HG03175 (cell line): ENCODE measurements at regions not wholly inside any gene's neighbourhood (a gene's known extent, or its start where the extent isn't known, plus 50 kb on each side); places are given as distances from the start of the nearest gene placed in this dataset.
"Not testable (repeated sequence)": the region's sequence is repeated elsewhere in the genome, so short reads cannot be mapped to it uniquely, and the experiment has no call there.

Experiments
- ATAC-seq: cut with Tn5 transposase; IDR thresholded peaks from one replicate; pipeline ENCODE4 v1.9.1; 2021; ENCODE audit warnings: mild to moderate bottlenecking, moderate library complexity; ENCODE audit not compliant: unreplicated experiment

DNA sequence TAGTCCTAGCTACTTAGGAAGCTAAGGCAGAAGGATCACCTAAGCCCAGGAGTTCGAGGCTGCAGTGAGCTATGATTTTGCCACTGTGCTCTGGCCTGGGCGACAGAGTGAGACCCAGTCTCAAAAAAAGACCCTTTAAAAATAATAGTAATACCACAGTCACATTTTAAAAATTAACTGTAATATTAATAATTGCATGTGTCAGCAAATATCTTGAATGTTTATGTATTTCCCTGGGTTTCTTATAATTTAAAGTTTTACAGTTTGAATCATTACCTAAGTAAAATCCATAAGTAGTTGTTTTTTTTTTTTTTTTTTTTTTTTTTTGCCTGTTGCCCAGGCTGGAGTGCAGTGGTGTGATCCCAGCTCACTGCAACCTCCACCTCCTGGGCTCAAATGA lies 69.2 kb downstream of the LYZL2 start:
- no peak for ATAC-seq

DNA sequence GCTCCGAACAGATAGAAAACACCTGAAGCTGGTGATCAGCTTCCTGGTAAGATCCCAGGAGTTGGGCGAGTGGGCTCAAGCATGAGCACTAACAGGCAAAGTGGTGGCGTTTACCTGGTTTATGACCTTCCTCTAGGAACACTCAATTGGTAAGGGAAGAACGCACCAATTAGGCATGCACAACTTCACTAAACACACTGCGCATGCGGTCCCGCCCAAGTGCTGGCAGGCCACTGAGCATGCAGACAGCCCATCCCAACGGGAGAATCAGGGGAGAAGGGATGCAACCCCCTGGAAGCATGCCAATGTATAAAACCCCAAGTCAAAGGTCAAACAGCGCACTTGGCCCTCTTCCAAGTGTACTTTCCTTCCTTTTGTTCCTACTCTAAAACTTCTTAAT lies 70.4 kb downstream of the LYZL2 start:
- ATAC-seq, result no peak

DNA sequence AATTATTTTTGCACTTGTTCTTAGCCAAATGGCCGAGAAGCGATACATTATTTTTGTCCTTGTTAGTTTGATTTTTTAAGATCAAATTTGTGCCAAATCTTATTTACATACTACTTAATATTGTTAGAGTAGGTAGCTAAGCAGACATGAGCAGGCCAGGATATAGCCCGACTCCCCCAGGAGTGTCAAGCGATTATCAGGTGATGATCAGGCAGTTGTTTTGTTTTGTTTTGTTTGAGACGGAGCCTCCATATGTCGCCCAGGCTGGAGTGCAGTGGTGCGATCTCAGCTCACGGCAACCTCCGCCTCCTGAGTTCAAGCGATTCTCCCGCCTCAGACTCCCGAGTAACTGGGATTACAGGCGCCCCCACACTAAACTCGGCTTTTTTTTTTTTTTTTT lies 71.1 kb downstream of the LYZL2 start:
- ATAC-seq, result no peak

DNA sequence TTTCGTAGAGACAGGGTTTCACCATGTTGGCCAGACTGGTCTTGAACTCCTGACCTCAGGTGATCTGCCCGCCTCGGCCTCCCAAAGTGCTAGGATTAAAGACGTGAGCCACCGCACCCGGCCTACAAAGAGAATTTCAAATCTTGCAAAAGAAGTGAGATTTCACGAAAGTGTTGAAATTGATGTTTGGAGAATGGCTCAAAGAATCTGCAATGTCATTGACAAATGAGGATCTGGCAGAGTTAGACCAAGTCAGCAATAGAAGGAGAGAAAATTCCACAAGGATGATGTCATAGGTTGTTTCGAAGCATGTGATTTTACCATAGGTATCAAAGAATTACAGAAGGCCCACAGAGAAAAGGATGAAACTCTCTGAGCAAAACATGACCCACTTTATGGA lies 71.7 kb downstream of the LYZL2 start:
- ATAC-seq, result no peak

DNA sequence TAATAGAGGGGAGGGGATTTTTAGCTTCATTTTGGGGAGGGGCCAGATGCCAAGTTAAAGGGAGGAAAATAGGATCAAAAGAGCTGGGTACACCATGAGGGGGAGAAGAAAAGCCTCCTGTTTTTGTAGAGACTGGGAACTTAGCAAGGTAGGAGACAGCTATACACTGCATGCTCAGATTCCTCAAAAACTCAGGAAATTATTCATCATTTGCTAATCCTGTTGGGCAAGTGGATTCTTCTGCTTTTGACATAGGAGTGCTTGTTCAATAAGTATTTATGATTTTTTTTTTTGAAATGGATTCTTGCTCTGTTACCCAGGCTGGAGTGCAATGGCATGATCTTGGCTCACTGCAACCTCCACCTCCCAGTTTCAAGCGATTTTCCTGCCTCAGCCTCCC lies 73.4 kb downstream of the LYZL2 start:
- no peak for ATAC-seq

DNA sequence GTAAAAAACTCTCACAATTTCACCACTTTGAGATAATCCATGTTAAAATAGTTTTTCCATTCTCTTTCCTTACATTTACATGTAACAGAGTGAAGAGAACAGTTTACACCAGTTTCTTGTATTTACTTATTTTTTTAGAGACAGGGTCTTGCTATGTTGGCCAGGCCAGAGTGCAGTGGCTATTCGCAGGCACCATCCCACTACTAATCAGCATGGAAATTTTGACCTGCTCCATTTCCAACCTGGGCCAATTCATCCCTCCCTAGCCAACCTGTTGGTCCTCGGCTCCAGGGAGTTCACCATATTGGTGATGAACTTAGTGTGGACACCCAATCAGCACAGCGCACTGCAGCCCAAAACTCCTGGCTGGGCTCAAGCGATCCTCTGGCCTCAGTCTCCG lies 74.1 kb downstream of the LYZL2 start:
- no peak for ATAC-seq

DNA sequence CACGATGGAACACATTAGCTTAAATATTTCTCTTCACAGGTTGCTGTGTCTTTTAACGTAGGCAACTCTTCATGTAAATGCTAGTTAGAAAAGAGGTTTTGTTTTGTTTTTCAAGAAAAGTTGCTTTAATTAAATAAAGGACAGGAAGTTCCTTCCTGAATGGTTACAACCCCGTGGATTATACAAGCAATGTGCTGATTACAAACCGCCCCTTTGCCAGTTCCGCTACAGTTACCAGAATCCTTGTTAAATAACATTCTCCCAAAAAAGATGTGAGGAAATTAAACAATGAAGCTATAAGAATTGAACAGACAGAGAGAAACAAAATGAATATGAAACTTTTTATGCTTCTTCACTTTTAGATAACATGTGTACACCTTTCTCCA lies 75.1 kb downstream of the LYZL2 start:
- ATAC-seq, result no peak

DNA sequence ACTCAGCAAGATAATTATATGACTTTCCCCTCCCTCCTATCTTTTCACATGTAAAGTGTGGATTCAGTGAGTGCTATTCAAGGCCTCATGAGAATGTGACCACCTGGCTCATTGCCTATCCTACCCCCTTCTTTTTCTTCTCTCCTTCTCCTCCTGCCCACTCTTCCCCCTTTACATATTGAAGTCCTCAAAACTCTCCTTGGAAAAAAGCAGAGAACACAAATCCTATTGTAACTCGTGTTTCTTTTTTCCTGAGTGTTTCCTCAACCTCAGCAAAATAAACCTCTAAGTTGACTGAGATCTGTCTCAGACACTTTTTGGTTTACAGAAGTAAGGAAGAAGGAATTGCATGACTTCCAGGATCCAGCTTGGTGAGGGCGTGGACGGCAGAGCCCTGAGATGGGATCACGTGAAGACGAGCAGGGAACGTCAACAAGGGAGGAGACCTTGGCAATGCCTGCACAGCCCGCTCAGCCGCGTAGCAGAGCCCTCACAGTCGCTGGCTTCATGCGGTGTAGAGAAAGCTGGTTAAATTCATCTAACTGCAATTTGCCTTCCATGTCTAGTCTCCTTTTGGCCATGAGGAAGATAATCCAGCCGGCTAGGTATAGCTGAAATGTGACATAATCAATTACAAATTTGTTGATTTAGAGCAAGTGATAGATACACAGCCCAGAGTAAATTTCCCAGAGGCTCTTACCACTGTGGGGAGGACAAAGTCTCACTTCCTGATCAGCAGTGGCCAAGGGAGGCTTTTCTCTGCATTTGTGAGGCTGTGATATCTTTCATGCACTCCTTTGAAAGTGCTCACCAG lies 75.7 kb downstream of the LYZL2 start:
- no peak for ATAC-seq

DNA sequence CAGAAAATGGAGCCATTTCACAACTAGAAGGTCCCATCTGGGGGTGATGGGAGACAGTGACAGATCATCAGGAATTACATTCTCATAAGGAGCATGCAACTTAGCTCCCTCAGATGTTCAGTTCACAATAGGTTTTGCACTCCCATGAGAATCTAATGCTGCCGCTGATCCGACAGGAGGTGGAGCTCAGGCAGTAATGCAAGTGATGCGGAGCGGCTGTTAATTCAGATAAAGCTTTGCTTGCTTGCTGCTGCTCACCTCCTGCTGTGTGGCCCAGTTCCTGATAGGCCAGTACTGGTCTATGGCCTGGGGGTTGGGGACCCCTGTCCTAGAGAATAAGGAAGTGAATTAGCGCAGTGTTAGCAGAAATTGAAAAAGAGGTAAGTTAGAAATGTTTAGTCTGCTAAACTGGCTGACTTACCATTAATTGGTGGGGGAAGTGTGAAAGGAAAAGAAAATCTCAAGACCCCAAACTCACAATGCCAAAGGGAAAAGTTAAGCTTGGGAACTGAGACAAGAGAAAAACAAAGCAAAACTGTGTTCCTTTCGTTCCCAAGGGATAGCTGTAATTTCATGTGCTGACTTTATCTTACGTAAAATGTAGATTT lies 76.4 kb downstream of the LYZL2 start:
- ATAC-seq, result no peak

DNA sequence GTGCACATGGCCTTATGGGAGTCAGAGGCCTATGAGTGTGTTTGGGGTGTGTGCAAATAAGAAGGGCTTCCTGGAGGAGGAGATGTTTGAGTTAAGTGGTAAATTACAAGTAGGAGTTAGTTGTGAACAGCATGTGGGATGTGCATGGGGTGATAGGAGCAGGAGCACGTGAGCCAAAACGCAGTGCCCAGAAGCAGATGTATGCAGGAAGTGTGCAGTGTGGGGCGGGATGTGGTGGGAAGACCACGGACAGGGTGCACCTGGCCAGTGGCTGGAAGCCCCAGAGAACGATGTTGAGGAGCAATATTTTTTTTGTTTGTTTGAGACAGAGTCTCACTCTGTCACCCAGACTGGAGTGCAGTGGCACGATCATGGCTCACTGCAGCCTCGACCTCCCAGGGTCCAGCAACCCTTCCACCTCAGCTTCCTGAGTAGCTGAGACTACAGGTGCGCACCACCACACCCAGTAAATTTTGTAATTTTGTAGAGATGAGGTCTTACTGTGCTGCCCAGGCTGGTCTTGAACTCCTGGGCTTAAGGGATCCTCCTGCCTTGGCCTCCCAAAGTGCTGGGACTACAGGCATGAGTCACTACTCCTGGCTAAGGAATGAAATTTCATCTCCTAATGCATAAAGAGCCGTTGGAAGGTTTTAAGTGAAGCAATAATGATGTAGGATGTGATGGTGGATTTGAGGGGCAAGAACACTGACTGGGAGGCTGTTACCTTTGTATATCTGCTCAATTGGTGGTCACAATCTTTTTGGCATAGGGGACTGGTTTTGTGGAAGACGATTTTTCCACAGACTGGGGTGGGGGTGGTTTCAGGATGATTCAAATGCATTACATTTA lies 78.4 kb downstream of the LYZL2 start:
- ATAC-seq, result no peak

DNA sequence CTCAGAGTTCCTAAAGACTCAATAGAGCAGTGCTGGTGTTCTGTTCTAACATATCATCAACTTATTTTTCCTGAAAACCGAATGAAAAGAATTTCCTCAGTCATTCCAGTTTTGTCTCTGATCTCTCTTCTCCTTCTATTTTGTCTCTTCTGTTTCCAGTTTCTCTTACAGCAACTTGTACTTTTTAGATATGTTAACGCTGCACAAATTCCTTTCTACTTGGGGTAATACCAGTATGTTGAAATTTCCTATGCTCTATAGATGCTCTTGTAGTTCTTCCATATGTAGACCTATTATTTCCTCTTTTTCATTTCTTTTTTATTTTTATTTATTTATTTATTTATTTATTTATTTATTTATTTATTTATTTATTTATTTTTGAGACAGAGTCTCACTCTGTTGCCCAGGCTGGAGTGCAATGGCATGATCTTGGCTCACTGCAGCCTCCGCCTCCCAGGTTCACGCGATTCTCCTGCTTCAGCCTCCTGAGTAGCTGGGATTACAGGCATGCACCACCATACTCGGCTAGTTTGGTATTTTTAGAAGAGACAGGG lies 80.3 kb downstream of the LYZL2 start:
- not testable (repeated sequence) for ATAC-seq

DNA sequence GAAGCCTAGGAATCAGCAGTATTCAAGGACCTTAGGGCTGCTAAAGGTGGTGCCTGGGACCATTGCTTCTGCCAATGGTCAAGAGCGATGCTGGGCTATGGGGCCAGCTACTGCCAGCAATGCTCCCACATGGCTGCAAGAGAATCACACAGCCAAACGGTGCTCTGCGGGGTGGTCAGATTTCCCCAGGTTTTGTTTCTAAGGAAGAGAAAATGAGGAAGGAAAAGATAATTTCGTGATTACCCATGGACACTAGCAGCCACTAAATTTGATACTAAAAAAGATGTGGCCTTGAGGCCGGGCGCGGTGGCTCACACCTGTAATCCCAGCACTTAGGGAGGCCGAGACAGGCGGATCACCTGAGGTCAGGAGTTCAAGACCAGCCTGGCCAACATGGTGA lies 83.0 kb downstream of the LYZL2 start:
- ATAC-seq, result no peak

DNA sequence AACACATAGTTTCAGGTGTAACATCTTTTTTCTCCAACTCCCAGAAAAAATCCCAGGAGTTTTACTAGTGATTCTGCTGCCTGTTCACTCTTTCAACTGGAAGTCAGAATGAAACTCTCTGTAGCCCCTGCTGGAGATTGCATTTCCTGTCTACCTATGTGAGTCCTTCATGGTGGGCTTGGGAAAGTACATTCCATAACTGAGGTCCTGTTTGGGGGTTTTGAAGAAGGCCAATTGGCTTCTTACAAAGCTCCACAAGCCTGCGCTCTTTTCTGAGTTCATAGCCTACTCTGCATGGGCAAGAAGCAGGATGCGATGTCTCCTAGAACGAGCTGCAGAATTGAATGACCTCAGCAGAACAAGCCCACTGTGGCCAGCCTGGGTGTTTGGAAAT lies 86.7 kb downstream of the LYZL2 start:
- no peak for ATAC-seq

DNA sequence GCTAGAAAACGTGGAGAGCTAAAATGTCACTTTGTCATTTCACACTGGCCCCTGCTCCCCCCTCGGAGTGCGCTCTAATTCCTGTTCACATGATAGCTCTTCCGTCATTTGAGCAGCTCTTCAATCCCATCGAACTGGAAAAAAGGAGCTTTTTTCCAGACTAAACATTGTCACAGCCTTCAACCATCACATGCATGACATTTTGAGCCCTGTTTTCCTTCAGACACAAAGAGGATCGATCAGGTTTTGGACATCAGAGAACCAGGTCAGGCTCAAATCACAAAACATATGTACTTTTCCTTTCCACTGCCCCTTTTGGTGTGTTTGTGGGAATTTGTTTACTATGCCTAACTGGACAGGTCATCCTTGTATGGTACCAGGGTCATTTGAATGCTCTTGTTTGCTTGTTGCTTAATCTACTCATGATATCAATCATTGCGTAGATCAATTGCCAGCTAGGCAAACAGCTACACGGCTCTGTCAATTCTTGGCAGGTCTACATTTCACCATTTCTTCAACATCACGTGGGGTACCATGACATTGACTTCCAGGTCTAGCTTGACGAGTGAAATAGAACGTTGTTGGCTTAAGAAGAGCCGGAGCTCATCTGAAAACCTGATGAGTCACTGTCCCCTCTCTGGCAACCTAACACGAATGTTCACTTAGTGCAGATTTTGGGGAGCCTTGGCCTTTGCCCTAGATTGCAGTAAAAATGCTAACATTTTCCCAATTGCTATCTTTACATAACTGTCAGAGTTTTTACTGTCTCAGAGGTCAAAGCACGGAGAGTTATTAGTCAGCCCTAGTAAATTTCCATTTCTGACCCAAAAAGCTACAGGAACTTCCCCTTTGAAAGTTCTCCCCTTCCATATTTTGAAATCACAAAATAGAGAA lies 87.3 kb downstream of the LYZL2 start:
- no peak for ATAC-seq

DNA sequence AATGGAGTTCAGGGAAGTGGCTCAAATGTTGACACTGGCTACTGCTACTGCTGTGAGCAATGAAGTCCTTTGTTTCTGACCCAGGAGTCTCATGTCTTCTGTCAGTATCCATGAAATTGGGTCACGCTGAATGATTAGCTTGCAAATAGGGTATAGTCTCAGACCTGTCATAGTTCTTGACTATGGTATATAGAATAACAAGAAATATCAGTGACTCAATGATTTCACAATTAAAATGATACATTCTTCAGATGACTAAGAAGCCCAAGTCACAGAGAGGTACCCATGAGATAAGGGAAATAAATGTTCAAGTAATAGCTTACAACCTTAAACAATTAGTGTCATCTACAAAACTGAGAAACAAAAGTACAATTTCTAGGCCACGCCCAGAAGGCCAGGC lies 89.3 kb downstream of the LYZL2 start:
- ATAC-seq, result no peak

DNA sequence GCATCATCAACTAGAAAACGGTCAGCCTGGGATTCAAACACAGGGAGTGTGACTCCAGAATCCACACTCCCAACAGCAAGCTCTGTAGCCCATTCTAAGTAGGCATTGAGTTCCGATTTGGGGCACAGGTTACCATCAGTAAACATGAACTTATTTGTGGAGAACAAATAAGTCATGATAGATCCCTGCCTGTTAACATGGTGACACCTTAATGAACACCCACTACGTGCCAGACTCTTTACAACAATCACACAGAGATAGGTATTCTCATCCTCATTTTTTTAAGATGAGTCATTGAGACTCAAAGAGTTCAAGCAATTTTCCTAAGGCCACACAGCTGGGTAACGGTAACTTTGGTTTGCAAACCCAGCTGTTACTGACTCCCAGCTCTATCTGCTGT lies 91.5 kb downstream of the LYZL2 start:
- ATAC-seq, result no peak

DNA sequence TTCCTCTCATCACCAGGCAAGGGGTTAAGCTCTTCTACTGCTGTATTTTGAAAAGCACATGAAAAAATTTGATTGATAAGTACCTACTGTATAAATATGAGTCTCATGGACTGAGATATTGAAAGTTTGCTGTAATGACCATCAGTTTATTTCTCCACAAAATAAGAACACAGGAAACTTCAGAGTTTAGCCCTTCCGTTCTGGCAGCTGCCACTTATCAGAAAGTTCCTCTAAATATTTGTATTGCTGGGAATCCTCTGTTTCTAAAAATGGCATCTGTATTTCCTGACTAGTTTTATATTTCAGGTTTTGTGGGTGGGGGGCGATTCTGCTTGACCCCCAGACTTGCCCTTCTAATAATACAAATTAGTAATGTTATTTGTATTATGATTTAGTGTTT lies 92.0 kb downstream of the LYZL2 start:
- ATAC-seq, result no peak

DNA sequence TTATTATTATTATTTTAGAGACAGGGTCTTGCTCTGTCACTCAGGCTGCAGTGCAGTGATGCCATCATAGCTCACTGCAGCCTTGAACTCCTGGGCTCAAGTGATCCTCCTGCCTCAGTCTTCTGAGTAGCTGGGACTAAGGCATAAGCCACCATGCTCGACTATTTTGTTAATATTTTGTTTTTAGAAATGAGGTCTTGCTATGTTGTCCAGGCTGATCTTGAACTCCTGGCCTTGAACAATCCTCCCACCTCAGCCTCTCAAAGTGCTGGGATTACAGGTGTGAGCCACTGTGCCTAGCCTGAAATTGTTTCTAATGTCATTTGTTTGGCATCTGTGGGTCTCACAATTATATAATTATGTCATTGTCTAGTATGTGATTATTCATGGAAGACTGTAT lies 92.4 kb downstream of the LYZL2 start:
- not testable (repeated sequence) for ATAC-seq

DNA sequence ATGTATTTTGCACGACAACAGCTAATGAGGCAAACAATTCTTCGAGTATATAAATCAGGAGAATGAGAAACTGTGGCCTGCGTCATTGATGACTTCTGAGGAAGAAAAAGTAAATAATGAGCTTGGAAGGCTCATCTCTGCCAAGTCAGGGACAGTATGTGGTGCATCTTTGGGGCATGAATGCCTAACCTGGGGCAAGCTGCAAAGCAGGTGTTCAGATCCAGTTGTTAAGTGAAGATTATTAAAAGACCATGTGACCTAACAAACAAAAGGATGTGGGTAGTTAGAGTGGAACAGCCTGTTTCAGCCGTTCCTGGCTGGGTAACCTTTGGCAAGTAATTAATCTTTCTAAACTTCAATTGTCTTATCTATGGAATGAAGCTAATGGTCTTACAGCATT lies 93.0 kb downstream of the LYZL2 start:
- ATAC-seq, result no peak

DNA sequence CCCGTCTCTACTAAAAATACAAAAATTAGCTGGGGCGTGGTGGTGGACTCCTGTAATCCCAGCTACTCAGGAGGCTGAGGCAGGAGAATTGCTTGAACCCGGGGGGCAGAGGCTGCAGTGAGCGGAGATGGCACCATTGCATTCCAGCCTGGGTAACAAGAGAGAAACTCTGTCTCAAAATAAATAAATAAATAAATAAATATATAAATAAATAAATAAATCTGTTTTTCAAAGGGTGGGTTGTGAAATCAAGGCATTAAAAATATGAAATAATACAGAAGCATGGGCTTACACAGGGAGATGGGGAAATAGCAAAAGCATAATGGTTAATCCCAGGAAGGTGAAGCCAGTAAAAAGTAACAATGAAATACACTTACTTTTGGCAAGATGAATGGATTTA lies 93.9 kb downstream of the LYZL2 start:
- ATAC-seq, result no peak
